ENCODE measurements at regions not wholly inside any gene's neighbourhood (a gene's known extent, or its start where the extent isn't known, plus 50 kb on each side); places are given as distances from the start of the nearest gene placed in this dataset.

GRCh38 chr4:13159041-13159620 lies 325.0 kb downstream of the RAB28 start (continued):
- TF ChIP-seq AHDC1 (CRISPR knock-in tag; IDR thresholded peaks at IDR 0.05; ENCODE audit: borderline replicate concordance) (peak; percentile 56; the same call in 1 of the 2 replicates), XRCC5 (optimal IDR thresholded peaks at IDR 0.05; ENCODE audit: low read length) (no peak), RXRB (CRISPR knock-in tag; IDR thresholded peaks at IDR 0.05; ENCODE audit: borderline replicate concordance) (0 out of 2 replicates have a peak, but pooled peaks have one; percentile 23), ZMYM2 (CRISPR knock-in tag; IDR thresholded peaks at IDR 0.05) (no peak), TIGD3 (CRISPR knock-in tag; IDR thresholded peaks at IDR 0.05; ENCODE audit: borderline replicate concordance) (no peak), TFAP4 (IDR thresholded peaks at IDR 0.05; ENCODE audit: borderline replicate concordance, low read depth) (no peak), FOXP4 (CRISPR knock-in tag; IDR thresholded peaks at IDR 0.05) (peak; percentile 37; the same call in 1 of the 2 replicates), NR0B2 (CRISPR knock-in tag; IDR thresholded peaks at IDR 0.05) (no peak), SNRNP70 (IDR thresholded peaks at IDR 0.05; ENCODE audit: low read depth, low read length) (no peak), NR3C1 (CRISPR knock-in tag; IDR thresholded peaks at IDR 0.05) (no peak), ZNF776 (CRISPR knock-in tag; IDR thresholded peaks at IDR 0.05) (no peak), HES4 (CRISPR knock-in tag; IDR thresholded peaks at IDR 0.05; ENCODE audit: borderline replicate concordance) (no peak), HINFP (CRISPR knock-in tag; IDR thresholded peaks at IDR 0.05; ENCODE audit: low read depth) (no peak), RBFOX2 (IDR thresholded peaks at IDR 0.05; ENCODE audit: low read depth, low read length) (no peak), PRMT3 (CRISPR knock-in tag; IDR thresholded peaks at IDR 0.05; ENCODE audit: borderline replicate concordance, low read depth) (no peak)

All from HepG2 (cell line).